IMR-90 (cell line): ENCODE measurements at regions not wholly inside any gene's neighbourhood (a gene's known extent, or its start where the extent isn't known, plus 50 kb on each side); places are given as distances from the start of the nearest gene placed in this dataset.

Experiments
- ATAC-seq: fragments of 200-7000 bp; cut with Tn5 transposase; 2 replicates; pipeline ENCODE4 v1.9.1; 2020; ENCODE audit warnings: low read depth, mild to moderate bottlenecking, moderate library complexity
- BruUV-seq: library from RNA; stranded (reverse); fragments of 400-500 nt; replicated peaks from 2 replicates; lab custom pipeline; 2021; lab: Mats Ljungman, UMichigan
- CTCF ChIA-PET: fragments of 300-600 bp; formaldehyde crosslinking; extraction: SDS; loops from one replicate; lab custom pipeline; 2021; ENCODE audit warnings: antibody characterized with exemption; lab: Yijun Ruan, JAX
- POLR2A ChIA-PET: fragments of 300-600 bp; sonication (Branson Sonifier 250); formaldehyde crosslinking; loops from one replicate; lab custom pipeline; 2022; ENCODE audit warnings: antibody characterized with exemption; ENCODE audit not compliant: unreplicated experiment; lab: Charles Lee
- DNase-seq: peaks from one replicate; pipeline ENCODE4 v3.0.0; 2013
- H2AFZ ChIP-seq: replicated peaks from 2 replicates; pipeline ENCODE3; 2013; ENCODE audit warnings: low read length, mild to moderate bottlenecking; ENCODE audit not compliant: poor library complexity
- H2AK5ac ChIP-seq: 2 replicates; pipeline ENCODE4 v1.6.1; 2013; ENCODE audit warnings: low read depth, low read length, inconsistent platforms
- H2AK9ac ChIP-seq: replicated peaks from 2 replicates; pipeline ENCODE3; 2013; ENCODE audit warnings: mild to moderate bottlenecking, low read depth, low read length, moderate library complexity; ENCODE audit not compliant: poor library complexity
- H2BK120ac ChIP-seq: 2 replicates; pipeline ENCODE4 v1.6.1; 2013; ENCODE audit warnings: low read depth, low read length, inconsistent platforms
- H2BK15ac ChIP-seq: 3 replicates; pipeline ENCODE4 v1.6.1; 2013; ENCODE audit warnings: low read depth, low read length, inconsistent platforms
- H2BK20ac ChIP-seq: 2 replicates; pipeline ENCODE4 v1.6.1; 2013; ENCODE audit warnings: low read depth, mild to moderate bottlenecking, inconsistent platforms, low read length, moderate library complexity
- H2BK5ac ChIP-seq: 2 replicates; pipeline ENCODE4 v1.6.1; 2013; ENCODE audit warnings: mild to moderate bottlenecking, low read depth, low read length, inconsistent platforms; ENCODE audit not compliant: poor library complexity, severe bottlenecking
- H3K14ac ChIP-seq: replicated peaks from 2 replicates; pipeline ENCODE4 v1.6.1; 2013; ENCODE audit warnings: low read depth, low read length, inconsistent platforms
- H3K18ac ChIP-seq: 2 replicates; pipeline ENCODE4 v1.6.1; 2013; ENCODE audit warnings: low read depth, low read length, control low read depth
- H3K23ac ChIP-seq: 2 replicates; pipeline ENCODE4 v1.6.1; 2013; ENCODE audit warnings: low read depth, low read length, inconsistent platforms
- H3K27ac ChIP-seq: 2 replicates; pipeline ENCODE4 v1.5.1; 2013; ENCODE audit warnings: mild to moderate bottlenecking, control low read depth, low read length; ENCODE audit not compliant: insufficient read depth
- H3K27me3 ChIP-seq: 2 replicates; pipeline ENCODE4 v1.6.1; 2013; ENCODE audit warnings: low read length; ENCODE audit not compliant: control insufficient read depth, insufficient read depth
- H3K36me3 ChIP-seq: 2 replicates; pipeline ENCODE4 v1.6.1; 2013; ENCODE audit warnings: low read length, mixed read lengths; ENCODE audit not compliant: control insufficient read depth, insufficient read depth
- H3K4ac ChIP-seq: 2 replicates; pipeline ENCODE4 v1.6.1; 2013; ENCODE audit warnings: low read depth, low read length, inconsistent platforms
- H3K4me1 ChIP-seq: 2 replicates; pipeline ENCODE4 v1.6.1; 2013; ENCODE audit warnings: low read length, mixed read lengths; ENCODE audit not compliant: control insufficient read depth, insufficient read depth
- H3K4me2 ChIP-seq: 2 replicates; pipeline ENCODE4 v1.6.1; 2013; ENCODE audit warnings: low read depth, mild to moderate bottlenecking, control low read depth, low read length, moderate library complexity
- H3K4me3 ChIP-seq: 2 replicates; pipeline ENCODE4 v1.5.1; 2013; ENCODE audit warnings: low read depth, mild to moderate bottlenecking, control low read depth, low read length, moderate library complexity; ENCODE audit not compliant: insufficient read depth
- H3K56ac ChIP-seq: 2 replicates; pipeline ENCODE4 v1.6.1; 2013; ENCODE audit warnings: low read length, inconsistent platforms; ENCODE audit not compliant: insufficient read depth; ENCODE audit errors: extremely low read depth
- H3K79me1 ChIP-seq, 2 experiments: 2 replicates each; pipeline ENCODE4 v1.6.1; 2013; ENCODE audit warnings: low read length in 2 of 2, inconsistent platforms in 1 of 2, low read depth in 1 of 2
- H3K9ac ChIP-seq: 2 replicates; pipeline ENCODE4 v1.6.1; 2013; ENCODE audit warnings: low read depth, low read length, control low read depth
- H3K9me1 ChIP-seq: 2 replicates; pipeline ENCODE4 v1.6.1; 2013; ENCODE audit warnings: low read length, inconsistent platforms; ENCODE audit not compliant: insufficient read depth
- H3K9me3 ChIP-seq: 2 replicates; pipeline ENCODE4 v1.6.1; 2013; ENCODE audit warnings: low read length; ENCODE audit not compliant: control insufficient read depth, insufficient read depth
- H4K20me1 ChIP-seq: 2 replicates; pipeline ENCODE4 v1.6.1; 2013; ENCODE audit warnings: low read length, inconsistent platforms; ENCODE audit not compliant: insufficient read depth
- H4K5ac ChIP-seq: 2 replicates; pipeline ENCODE4 v1.6.1; 2013; ENCODE audit warnings: mild to moderate bottlenecking, low read depth, low read length, control low read depth
- H4K8ac ChIP-seq, 2 experiments: 2 replicates each; pipeline ENCODE4 v1.6.1; 2013; ENCODE audit warnings: low read depth in 2 of 2, low read length in 2 of 2, control low read depth in 1 of 2, inconsistent platforms in 1 of 2
- H4K91ac ChIP-seq: 2 replicates; pipeline ENCODE4 v1.6.1; 2013; ENCODE audit warnings: low read depth, low read length, inconsistent platforms; ENCODE audit not compliant: insufficient read depth
- BHLHE40 ChIP-seq: fragments of 150-350 bp; IDR thresholded peaks from 2 replicates; pipeline ENCODE4 v1.6.1; 2016; ENCODE audit warnings: mild to moderate bottlenecking, low read depth, low read length
- CEBPB ChIP-seq: IDR thresholded peaks from 2 replicates; pipeline ENCODE4 v1.6.1; 2012; ENCODE audit warnings: low read depth, low read length, improper control_type of control experiment
- CHD1 ChIP-seq: IDR thresholded peaks from 2 replicates; pipeline ENCODE4 v1.6.1; 2012; ENCODE audit warnings: low read depth, low read length, improper control_type of control experiment
- CTCF ChIP-seq: conservative IDR thresholded peaks from 2 replicates; pipeline ENCODE4 v1.5.1; 2012; ENCODE audit warnings: mild to moderate bottlenecking, low read depth, low read length, improper control_type of control experiment
- ELK1 ChIP-seq: fragments of 150-350 bp; IDR thresholded peaks from 2 replicates; pipeline ENCODE4 v1.6.1; 2016; ENCODE audit warnings: low read depth, mild to moderate bottlenecking, low read length, moderate library complexity, borderline replicate concordance
- FOS ChIP-seq: fragments of 150-350 bp; IDR thresholded peaks from 2 replicates; pipeline ENCODE4 v1.6.1; 2016; ENCODE audit warnings: low read depth, low read length
- MAFK ChIP-seq: IDR thresholded peaks from 2 replicates; pipeline ENCODE4 v1.6.1; 2012; ENCODE audit warnings: low read depth, low read length, improper control_type of control experiment
- MAZ ChIP-seq: IDR thresholded peaks from 2 replicates; pipeline ENCODE4 v1.6.1; 2012; ENCODE audit warnings: low read depth, mild to moderate bottlenecking, low read length, improper control_type of control experiment, moderate library complexity, borderline replicate concordance
- MXI1 ChIP-seq: IDR thresholded peaks from 2 replicates; pipeline ENCODE4 v1.6.1; 2012; ENCODE audit warnings: low read depth, mild to moderate bottlenecking, low read length, moderate library complexity, borderline replicate concordance
- NFE2L2 ChIP-seq: fragments of 150-350 bp; IDR thresholded peaks from 2 replicates; pipeline ENCODE4 v1.6.1; 2016; ENCODE audit warnings: low read depth, mild to moderate bottlenecking, low read length
- POLR2A ChIP-seq: IDR thresholded peaks from 2 replicates; pipeline ENCODE4 v1.6.1; 2012; ENCODE audit warnings: mild to moderate bottlenecking, low read depth, low read length
- RAD21 ChIP-seq: IDR thresholded peaks from 2 replicates; pipeline ENCODE4 v1.6.1; 2012; ENCODE audit warnings: low read length, improper control_type of control experiment
- RCOR1 ChIP-seq: IDR thresholded peaks from 2 replicates; pipeline ENCODE4 v1.6.1; 2012; ENCODE audit warnings: mild to moderate bottlenecking, low read length, improper control_type of control experiment; ENCODE audit not compliant: insufficient replicate concordance
- RFX5 ChIP-seq: IDR thresholded peaks from 2 replicates; pipeline ENCODE4 v1.8.0; 2012; ENCODE audit warnings: low read depth, mild to moderate bottlenecking, low read length, moderate library complexity
- SMC3 ChIP-seq: fragments of 150-350 bp; IDR thresholded peaks from 2 replicates; pipeline ENCODE4 v1.6.1; 2016; ENCODE audit warnings: low read depth, mild to moderate bottlenecking, antibody characterized with exemption, low read length, moderate library complexity
- WGBS, 2 experiments: methylation state at CpG; one replicate each; pipeline versions ENCODE4 v1.1.5 to v1.1.7; 2013; ENCODE audit warnings: missing lambda C conversion rate in 2 of 2; ENCODE audit not compliant: insufficient read length in 1 of 2; ENCODE audit errors: extremely low coverage in 2 of 2; 5-methylcytosine and 5-hydroxymethylcytosine counted together
- dilution Hi-C: fragments of 300-500 bp; cut with HindIII; formaldehyde crosslinking; loops from one replicate; pipeline ENCODE4 v1.14.3; 2018; ENCODE audit warnings: low sequenced_read_pairs; ENCODE audit not compliant: unreplicated experiment
- in situ Hi-C: fragments of 300-500 bp; cut with MboI; formaldehyde crosslinking; loops from 3 replicates; pipeline ENCODE4 v1.14.3; 2019; ENCODE audit warnings: low sequenced_read_pairs, inconsistent platforms, mixed read lengths
- intact Hi-C: fragments of 100-400 bp; cut with micrococcal nuclease; formaldehyde crosslinking; loops from 2 replicates; pipeline ENCODE4 v1.10.0; 2022
- TF ChIP-seq, protein P1 (sequence below): fragments of 150-350 bp; IDR thresholded peaks from 2 replicates; pipeline ENCODE4 v1.6.1; 2017; ENCODE audit warnings: mild to moderate bottlenecking, antibody characterized with exemption, low read length, low read depth

- H3K9ac ChIP-seq, result no peak overlapping the region
- H4K20me1 ChIP-seq, result no peaks in the 10 kb centered on the region
- peaks cover 2% of the 10 kb centered on the region; the same call in 1 of the 2 replicates for H3K27me3 ChIP-seq
- no peaks in the 10 kb centered on the region for H3K36me3 ChIP-seq
- H2BK120ac ChIP-seq, result no peak overlapping the region
- H4K91ac ChIP-seq, result no peak overlapping the region
- no peak overlapping the region for H3K14ac ChIP-seq
- no peak overlapping the region for H4K8ac ChIP-seq
- no peaks in the 10 kb centered on the region for H3K79me1 ChIP-seq
- no peak overlapping the region for H4K5ac ChIP-seq
- H2BK15ac ChIP-seq, result no peak overlapping the region
- dilution Hi-C loops (no loop called here), in situ Hi-C loops (no loop called here), intact Hi-C loops (no loop called here)
- no peak overlapping the region for H3K4me2 ChIP-seq
- ATAC-seq (no peak), DNase-seq (no peak)
- H3K18ac ChIP-seq, result no peak overlapping the region
- WGBS, 2 experiments, result 17% methylated on average over 1 of the region's 5 CpGs; no CpG with 5 or more reads in 1 of the 2 experiments
- no peak overlapping the region for H3K27ac ChIP-seq
- no peak overlapping the region for H2AK9ac ChIP-seq
- no peaks in the 10 kb centered on the region for H3K9me3 ChIP-seq
- no peak overlapping the region for H3K56ac ChIP-seq
- no peak overlapping the region for H3K23ac ChIP-seq
- ChIA-PET POLR2A (no interaction called here), CTCF (no interaction called here)
- no peaks in the 10 kb centered on the region for H3K4me1 ChIP-seq
- no peak overlapping the region for H3K4ac ChIP-seq
- H2AK5ac ChIP-seq, result no peak overlapping the region
- H2AFZ ChIP-seq, result no peak overlapping the region
- H3K4me3 ChIP-seq, result no peak overlapping the region
- H3K9me1 ChIP-seq, result no peaks in the 10 kb centered on the region
- TF ChIP-seq RFX5 (no peak), POLR2A (no peak), MAZ (no peak), RCOR1 (no peak), ELK1 (no peak), BHLHE40 (no peak), CEBPB (no peak), MXI1 (no peak), SMC3 (no peak), MAFK (no peak), CTCF (no peak), NFE2L2 (no peak), FOS (no peak), RAD21 (no peak), CHD1 (no peak)
- TF ChIP-seq, protein P1, sequence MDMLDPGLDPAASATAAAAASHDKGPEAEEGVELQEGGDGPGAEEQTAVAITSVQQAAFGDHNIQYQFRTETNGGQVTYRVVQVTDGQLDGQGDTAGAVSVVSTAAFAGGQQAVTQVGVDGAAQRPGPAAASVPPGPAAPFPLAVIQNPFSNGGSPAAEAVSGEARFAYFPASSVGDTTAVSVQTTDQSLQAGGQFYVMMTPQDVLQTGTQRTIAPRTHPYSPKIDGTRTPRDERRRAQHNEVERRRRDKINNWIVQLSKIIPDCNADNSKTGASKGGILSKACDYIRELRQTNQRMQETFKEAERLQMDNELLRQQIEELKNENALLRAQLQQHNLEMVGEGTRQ, result no peak
- BruUV-seq, result no TSS peak
- H2BK20ac ChIP-seq, result no peak overlapping the region
- H2BK5ac ChIP-seq, result no peak overlapping the region
Observed at GRCh38 chr2:199131136-199131655, 326.5 kb downstream of the SATB2 start.
